Mucosa of gallbladder (tissue), 1 donor: ENCODE measurements at regions not wholly inside any gene's neighbourhood (a gene's known extent, or its start where the extent isn't known, plus 50 kb on each side); places are given as distances from the start of the nearest gene placed in this dataset.

Experiments used
- DNase-seq: peaks from one replicate; pipeline ENCODE4 v3.0.0-alpha.2; 2020; ENCODE audit warnings: low spot score
- donor health status: DM: no; HTN: no; CAD: no.

GRCh38 chr13:112194167-112194530 is 127.2 kb downstream of the SOX1 start:
- DNase-seq: no peak

DNA sequence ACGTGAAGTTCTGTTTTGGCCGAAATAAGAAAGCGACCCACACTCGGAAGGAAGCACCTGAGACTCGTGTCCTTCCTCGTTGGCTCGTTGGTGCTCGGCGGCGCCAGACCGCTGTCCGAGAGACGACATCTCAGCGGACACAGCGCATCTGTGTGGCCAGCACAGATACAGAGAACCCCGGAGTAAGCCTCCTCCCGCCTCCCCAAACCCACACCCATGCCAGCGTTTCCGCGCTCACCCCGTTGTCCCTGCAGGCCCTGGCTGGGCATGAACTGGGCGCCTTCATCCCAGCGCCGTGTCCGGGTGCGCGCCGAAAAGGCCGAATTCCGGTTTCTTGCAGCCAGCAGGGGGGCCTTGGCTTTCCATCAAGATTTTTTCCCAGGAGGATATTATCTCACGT is 127.6 kb downstream of the SOX1 start:
- no peak for DNase-seq

DNA sequence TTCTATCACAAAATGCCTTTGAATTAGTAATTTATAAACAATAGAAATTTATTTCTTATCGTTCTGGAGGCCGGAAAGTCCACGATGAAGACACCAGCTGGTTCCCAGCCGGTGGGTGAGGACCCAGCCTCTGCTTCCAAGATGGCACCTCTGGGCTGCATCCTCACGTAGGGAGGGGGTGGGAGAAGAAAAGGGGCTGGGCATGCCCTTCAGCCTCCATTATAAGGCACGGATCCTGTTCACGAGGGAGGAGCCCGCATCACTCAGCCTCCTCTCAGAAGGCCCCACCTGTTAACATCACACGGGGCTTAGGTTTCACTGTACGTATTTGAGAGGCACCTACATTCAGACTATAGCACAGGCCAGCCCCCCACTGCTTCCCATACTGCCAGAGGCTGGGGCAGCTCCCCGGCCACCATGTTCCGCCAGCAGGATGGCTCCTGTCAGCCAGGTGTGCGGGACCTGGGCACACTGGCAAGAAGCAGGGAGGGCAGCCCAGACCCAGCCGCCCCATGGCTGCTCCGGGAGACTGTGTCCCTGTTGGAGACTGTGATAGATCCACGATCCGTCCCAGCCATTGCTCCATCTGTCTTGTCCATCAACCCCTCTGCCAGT is 131.6 kb downstream of the SOX1 start:
- DNase-seq: no peak

DNA sequence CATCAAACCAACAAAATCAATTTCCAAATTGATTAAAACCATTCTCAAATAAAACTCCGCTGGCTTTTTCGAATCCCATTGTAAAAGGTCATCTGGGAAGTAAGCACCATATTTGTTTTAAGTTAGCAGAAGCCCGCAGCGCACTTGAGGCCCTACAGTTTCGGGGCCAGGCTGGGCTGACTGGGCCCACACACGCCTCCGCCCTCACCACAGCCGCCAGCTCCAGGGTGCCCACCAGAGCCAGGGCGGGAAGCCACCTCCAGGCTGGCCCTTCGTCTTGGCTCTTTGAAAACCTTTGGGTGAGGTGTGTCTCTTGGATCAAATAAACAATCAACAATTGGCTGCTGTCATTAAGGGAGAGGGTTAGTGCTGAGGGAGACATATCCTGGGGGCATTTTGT is 133.3 kb downstream of the SOX1 start:
- no peak for DNase-seq

DNA sequence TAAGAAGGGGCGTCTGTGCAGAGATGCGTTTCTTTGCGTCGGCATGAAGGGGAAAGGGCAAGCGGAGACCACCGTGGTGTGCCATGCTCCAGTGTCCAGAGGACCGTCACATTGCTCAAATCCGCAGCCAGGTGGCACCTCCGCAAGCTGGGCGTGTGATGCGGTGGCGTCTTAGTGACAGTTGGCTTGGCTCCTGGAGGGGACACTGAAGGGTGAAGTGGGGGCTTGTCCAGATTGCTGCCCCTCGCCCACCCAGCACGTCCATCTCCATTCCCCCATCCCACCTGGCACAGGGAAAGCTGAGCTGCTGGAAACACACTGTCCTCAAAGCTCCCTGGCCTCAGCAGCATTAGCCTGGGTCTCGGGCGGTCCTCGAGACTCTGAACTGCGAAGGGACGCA is 135.3 kb downstream of the SOX1 start:
- no peak for DNase-seq

DNA sequence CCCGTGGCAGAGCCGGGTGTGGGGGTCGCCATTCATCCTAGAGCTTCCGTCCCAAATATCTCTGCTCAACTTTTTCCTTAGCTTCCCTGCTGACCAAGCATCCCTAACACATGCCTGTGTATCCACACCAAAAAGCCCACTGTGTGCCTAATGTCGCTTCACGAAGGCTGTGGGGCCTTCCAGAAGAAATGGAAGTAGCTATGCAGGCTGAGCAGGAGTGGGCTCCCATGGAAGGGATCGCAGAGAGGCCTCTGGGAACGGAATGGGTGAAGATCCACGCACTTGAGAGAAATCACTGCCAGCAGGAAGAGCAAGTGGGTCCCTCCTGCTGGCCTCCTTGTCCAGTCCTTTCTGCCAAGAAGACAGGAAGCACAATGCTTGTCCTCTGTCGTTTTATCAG is 136.0 kb downstream of the SOX1 start:
- no peak for DNase-seq

- no peak for DNase-seq
Observed at GRCh38 chr13:112203614-112204013, 136.7 kb downstream of the SOX1 start.

- no peak for DNase-seq
Observed at GRCh38 chr13:112204346-112205327, 137.7 kb downstream of the SOX1 start.

DNA sequence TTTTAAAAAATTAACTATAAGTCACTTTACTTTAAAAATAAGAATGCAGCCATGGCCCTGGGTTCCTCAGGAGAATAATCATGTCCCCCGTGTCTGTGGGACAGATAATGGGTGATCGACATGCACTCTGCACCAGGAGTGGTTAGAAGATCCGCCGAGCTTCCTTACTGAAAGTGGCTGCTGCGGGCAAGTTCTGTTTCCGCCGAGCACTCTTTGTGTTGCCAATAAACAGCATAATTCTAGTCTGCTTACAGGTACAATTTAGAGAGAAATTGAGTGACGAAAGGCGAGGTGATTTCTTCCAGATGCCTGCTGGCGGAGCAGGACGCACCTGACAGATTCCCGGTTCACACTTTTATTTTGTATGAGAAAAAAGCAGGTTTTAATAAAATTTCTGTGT is 139.0 kb downstream of the SOX1 start:
- DNase-seq: no peak

DNA sequence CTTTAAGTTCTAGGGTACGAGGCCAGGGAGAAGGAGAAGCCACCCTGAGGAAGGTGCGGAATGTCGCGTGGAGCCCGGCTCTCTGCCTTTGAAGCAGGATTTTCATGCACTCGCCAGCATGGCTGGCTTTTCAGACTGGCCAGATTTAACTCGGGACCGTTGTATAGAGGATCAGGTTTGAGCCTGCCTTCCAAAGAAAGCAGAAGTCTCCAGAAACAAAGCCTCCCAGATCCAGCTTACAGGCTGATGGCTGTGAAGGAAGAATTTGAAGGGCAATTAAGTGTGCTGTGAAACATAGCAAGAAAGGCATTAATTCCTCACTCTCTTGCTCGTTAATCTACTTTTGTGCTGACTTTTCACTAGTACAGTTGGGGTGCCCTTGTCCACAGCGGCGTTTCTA is 140.2 kb downstream of the SOX1 start:
- no peak for DNase-seq

DNA sequence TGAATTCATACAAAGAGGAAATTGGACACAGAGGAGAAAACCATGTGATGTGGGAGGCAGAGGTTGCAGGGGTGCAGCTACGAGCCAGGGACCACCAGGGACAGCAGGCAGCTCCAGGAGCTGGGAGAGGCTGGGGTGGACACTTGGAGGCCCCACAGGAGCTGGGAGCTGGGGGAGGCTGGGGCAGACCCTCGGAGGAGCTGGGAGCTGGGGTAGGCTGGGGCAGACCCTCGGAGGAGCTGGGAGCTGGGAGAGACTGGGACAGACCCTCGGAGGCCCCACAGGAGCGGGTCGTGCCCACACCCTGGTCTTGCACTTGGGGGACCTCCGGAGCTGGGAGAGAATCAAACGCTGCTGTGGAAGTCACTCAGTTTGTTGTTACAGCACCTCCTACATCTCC is 141.7 kb downstream of the SOX1 start:
- DNase-seq: no peak

DNA sequence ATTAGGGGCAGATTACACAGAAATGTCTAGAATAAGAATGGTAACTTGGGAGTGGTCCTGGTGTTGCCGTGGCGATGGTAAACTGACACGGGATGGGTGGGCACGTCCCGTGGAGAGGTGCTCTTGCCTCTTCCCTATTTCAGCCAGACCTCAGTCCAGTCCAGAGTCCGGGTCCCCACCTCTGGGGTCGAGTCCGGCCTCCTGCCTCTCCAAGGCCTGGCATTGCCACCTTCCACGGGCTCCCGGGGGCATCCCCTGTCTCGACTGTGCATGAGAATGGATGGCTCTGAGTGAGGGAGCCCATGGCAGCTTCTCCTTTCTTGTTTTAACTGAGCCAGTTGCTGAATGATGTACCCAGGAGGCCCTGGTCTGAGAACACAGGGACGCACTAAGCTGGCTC is 142.3 kb downstream of the SOX1 start:
- no peak for DNase-seq

- DNase-seq: no peak
Observed at GRCh38 chr13:112209711-112210110, 142.8 kb downstream of the SOX1 start.

GRCh38 chr13:112210371-112210770 is 143.4 kb downstream of the SOX1 start:
- DNase-seq: no peak

- DNase-seq: no peak
Observed at GRCh38 chr13:112212533-112212932, 145.6 kb downstream of the SOX1 start.

GRCh38 chr13:112213467-112214255 is 146.7 kb downstream of the SOX1 start:
- peak; percentile 25 for DNase-seq

DNA sequence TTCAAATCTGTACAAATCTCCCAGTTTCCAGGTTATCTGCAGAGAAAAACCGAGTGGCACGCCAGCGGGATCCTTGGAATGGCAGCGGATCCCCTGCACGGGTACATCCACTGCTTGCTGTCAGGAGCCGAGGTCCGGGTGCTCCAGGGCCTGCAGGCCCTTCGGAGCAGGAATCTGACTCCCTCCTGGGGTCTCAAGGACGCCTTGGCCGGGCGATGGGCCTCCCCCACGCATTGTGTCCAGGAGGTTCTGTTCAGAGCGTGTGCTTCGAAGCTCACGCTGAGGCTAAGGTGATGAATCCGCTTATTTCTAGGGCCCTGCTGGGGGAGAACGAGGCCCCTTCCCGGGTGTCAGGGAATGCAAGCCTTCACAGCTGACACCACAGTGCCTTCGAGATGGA is 148.9 kb downstream of the SOX1 start:
- no peak for DNase-seq

DNA sequence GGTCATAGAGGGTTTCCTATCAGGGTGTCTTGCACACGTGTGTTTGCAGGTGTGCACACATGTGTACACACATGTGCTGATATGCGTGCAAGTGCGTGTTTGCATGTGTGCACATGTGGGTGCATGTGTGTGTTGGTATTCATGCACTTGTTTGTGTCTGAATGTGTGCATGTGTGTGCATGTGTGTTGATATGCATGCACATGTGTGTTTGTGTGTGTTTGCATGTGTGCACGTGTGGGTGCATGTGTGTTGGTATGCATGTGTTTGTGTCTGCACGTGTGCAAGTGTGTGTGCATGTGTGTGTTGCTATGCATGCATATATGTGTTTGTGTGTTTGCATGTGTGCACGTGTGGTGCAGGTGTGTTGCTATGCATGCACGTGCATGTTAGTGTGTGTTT is 150.5 kb downstream of the SOX1 start:
- no peak for DNase-seq

DNA sequence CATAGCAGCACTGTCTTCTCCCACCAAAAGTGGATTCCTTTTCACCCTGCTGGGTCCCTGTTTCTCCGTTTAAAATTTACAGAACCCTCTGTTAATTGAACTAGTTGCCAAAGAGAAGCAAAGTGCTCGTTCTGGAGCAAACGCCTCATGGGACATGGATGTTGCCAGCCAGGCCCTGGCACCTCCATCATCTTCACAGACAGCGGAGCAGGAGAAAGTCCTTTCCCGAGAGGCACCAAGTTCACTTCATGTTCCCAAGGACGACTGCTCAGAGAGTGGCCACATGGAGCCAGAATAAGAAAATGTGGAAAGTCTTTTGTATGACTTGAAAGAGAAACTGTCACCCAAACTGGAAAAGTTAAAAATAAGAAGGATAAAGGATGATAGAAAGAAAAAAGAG is 151.5 kb downstream of the SOX1 start:
- DNase-seq: no peak

DNA sequence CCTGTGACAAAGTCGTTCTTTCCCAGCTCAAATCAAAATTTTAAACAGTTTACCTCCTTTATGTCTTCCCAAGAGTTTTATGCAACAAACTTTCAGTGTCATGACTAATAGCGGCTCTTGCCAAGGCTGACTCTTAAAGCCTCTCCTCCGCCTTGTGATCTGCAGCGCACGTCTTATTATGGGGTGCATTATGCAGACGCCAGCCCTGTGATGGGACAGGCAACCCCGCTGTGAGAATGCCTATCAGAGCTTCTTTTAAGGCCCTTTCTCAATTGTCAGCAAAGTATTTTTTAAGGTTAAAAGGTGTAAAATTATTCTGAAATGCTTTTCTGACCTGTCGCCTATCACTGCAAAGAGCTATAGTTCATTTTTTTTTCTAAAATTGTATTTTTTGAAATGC is 152.8 kb downstream of the SOX1 start:
- no peak for DNase-seq

DNA sequence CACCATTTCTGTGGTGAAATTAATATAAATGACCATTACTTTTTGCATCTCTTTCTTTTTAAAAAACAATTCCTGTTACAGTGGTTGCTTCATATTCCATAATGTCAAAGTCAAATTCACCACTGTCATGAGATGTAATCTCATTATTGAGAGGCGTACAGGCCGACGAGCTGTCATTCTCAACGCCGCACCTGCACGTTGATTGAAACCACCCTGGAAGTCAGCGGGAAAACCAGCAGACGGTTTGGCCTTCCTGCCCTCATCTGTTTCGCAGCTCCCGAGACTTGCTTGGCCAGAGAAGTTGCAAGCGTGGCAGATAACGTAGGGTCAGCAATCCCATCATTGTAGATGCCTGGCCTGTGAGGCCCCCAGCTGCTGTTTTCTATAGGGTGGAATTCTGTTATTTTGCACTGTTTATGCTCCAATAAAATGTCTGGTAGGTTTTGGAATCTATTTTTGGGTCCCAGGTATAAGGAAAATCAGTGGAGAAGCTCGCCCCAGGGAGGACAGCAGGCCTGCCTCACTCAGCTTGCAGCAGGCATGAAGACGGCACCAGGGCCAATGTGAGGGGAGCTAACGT is 153.4 kb downstream of the SOX1 start:
- no peak for DNase-seq

- no peak for DNase-seq
Observed at GRCh38 chr13:112220925-112221324, 154.0 kb downstream of the SOX1 start.
